ENCODE measurements at regions not wholly inside any gene's neighbourhood (a gene's known extent, or its start where the extent isn't known, plus 50 kb on each side); places are given as distances from the start of the nearest gene placed in this dataset.
"Not testable (repeated sequence)": the region's sequence is repeated elsewhere in the genome, so short reads cannot be mapped to it uniquely, and the experiment has no call there.

DNA sequence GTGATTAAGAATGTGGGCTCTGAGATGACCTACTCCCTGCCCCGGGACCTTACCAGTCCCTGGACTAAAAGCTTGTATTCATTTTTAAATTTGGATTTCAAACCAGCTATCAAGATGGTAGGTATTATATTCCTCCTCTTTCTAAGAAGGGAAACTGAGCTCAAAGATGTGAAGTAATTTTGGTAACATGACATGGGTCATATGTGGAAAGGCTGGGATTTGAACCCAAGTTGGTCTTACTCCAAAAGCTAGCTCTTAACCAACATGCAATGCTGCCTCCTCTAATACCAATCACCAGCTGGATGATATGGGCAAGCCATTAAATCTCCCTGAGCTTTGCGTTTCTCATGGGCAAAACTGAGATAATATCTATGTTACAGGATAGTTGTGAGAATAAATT, 166.4 kb upstream of the SLC38A2 start:
- Histone ChIP-seq H3K36me3 (ENCODE audit: insufficient read depth, low read length) (no peaks in the 10 kb centered on the region), H4K20me1 (ENCODE audit: insufficient read depth, low read length) (no peaks in the 10 kb centered on the region)

DNA sequence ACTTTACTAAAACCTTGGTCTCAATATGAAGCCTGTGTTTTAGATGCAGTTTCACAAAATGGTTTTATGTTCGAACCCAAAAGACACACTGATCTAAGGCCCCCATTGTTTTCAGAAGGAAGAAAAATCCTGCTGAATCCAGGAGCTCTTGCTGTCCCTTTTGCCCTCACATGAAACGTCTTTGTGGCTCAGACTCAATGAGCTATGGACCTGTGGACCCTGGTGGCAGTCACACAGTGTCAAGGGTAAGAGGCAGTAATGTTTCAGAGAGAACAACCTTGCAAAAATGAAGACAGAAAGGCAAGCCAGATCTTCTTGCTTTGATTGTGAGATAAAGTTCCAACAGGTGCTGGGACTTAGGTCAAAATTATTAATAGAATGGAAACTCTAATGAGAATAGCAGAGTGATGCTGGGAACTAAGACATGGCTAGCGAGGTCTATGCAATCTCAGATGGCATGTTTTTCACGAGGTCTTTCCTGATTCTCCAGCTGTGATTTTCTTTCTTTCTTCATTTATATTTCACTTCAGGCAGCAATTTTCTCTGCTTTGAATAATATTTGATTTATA, 164.9 kb upstream of the SLC38A2 start:
- no peak overlapping the region for H3K4me2 ChIP-seq (ENCODE audit: low read length)
- no peak overlapping the region for H3K27ac ChIP-seq (ENCODE audit: low read depth, low read length, poor library complexity, severe bottlenecking)
- H3K4me3 ChIP-seq (ENCODE audit: low read depth, low read length, poor library complexity, severe bottlenecking) = no peak overlapping the region
- H3K9ac ChIP-seq (ENCODE audit: low read length) = no peak overlapping the region
- no peaks in the 10 kb centered on the region for H3K36me3 ChIP-seq (ENCODE audit: insufficient read depth, low read length)
- H3K79me2 ChIP-seq (ENCODE audit: insufficient read depth, low read length) = no peaks in the 10 kb centered on the region
- H3K9me2 ChIP-seq (ENCODE audit: low read depth, low read length) = no peaks in the 10 kb centered on the region
- no peaks in the 10 kb centered on the region for H3F3A ChIP-seq (ENCODE audit: insufficient read depth, low read length)
- no peaks in the 10 kb centered on the region for H4K20me1 ChIP-seq (ENCODE audit: insufficient read depth, low read length)
- H3K27me3 ChIP-seq (ENCODE audit: insufficient read depth, low read length) = no peaks in the 10 kb centered on the region
- H3K9me3 ChIP-seq (ENCODE audit: low read length) = no peaks in the 10 kb centered on the region
- TF ChIP-seq, protein P1, sequence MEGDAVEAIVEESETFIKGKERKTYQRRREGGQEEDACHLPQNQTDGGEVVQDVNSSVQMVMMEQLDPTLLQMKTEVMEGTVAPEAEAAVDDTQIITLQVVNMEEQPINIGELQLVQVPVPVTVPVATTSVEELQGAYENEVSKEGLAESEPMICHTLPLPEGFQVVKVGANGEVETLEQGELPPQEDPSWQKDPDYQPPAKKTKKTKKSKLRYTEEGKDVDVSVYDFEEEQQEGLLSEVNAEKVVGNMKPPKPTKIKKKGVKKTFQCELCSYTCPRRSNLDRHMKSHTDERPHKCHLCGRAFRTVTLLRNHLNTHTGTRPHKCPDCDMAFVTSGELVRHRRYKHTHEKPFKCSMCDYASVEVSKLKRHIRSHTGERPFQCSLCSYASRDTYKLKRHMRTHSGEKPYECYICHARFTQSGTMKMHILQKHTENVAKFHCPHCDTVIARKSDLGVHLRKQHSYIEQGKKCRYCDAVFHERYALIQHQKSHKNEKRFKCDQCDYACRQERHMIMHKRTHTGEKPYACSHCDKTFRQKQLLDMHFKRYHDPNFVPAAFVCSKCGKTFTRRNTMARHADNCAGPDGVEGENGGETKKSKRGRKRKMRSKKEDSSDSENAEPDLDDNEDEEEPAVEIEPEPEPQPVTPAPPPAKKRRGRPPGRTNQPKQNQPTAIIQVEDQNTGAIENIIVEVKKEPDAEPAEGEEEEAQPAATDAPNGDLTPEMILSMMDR (IDR thresholded peaks at IDR 0.05; ENCODE audit: low read length) = no peak
- no peak for TF ChIP-seq EZH2 (IDR thresholded peaks at IDR 0.05; ENCODE audit: borderline replicate concordance, low read length)
- no peak overlapping the region for H2AFZ ChIP-seq (ENCODE audit: low read length)
- no peaks in the 10 kb centered on the region for H3K4me1 ChIP-seq (ENCODE audit: insufficient read depth, low read length, severe bottlenecking)

More for the DNA sequence above, 166.4 kb upstream of the SLC38A2 start:
- Histone ChIP-seq H3F3A (ENCODE audit: insufficient read depth, low read length) (no peaks in the 10 kb centered on the region), H2AFZ (ENCODE audit: low read length) (no peak overlapping the region), H3K4me1 (ENCODE audit: insufficient read depth, low read length, severe bottlenecking) (no peaks in the 10 kb centered on the region), H3K4me3 (ENCODE audit: low read depth, low read length, poor library complexity, severe bottlenecking) (no peak overlapping the region), H3K4me2 (ENCODE audit: low read length) (no peak overlapping the region), H3K9me2 (ENCODE audit: low read depth, low read length) (no peaks in the 10 kb centered on the region), H3K79me2 (ENCODE audit: insufficient read depth, low read length) (no peaks in the 10 kb centered on the region), H3K9me3 (ENCODE audit: low read length) (no peaks in the 10 kb centered on the region), H3K27me3 (ENCODE audit: insufficient read depth, low read length) (no peaks in the 10 kb centered on the region), H3K9ac (ENCODE audit: low read length) (no peak overlapping the region), H3K27ac (ENCODE audit: low read depth, low read length, poor library complexity, severe bottlenecking) (no peak overlapping the region)
- TF ChIP-seq, protein P1 (IDR thresholded peaks at IDR 0.05; ENCODE audit: low read length) = no peak
- no peak for TF ChIP-seq EZH2 (IDR thresholded peaks at IDR 0.05; ENCODE audit: borderline replicate concordance, low read length)

DNA sequence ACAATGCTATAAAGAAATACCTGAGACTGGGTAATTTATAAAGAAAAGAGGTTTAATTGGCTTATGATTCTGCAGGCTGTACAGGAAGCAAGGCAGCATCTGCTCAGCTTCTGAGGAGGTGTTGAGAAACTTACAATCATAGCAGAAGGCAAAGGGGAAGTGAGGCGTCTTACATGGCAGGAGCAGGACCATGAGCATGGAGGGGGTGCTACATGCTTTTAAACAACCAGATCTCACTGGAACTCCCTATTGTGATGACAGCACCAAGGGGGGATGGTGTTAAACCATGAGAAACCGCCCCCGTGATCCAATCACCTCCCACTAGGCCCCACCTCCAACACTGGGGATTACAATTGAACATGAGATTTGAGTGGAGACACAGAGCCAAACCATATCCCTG, 163.7 kb upstream of the SLC38A2 start:
- not testable (repeated sequence) for H3K27ac ChIP-seq (ENCODE audit: low read depth, low read length, poor library complexity, severe bottlenecking); H3F3A ChIP-seq (ENCODE audit: insufficient read depth, low read length); H3K4me2 ChIP-seq (ENCODE audit: low read length); H4K20me1 ChIP-seq (ENCODE audit: insufficient read depth, low read length); H3K79me2 ChIP-seq (ENCODE audit: insufficient read depth, low read length); H3K4me3 ChIP-seq (ENCODE audit: low read depth, low read length, poor library complexity, severe bottlenecking); H2AFZ ChIP-seq (ENCODE audit: low read length); H3K27me3 ChIP-seq (ENCODE audit: insufficient read depth, low read length); H3K36me3 ChIP-seq (ENCODE audit: insufficient read depth, low read length); H3K9me2 ChIP-seq (ENCODE audit: low read depth, low read length); H3K9me3 ChIP-seq (ENCODE audit: low read length); H3K9ac ChIP-seq (ENCODE audit: low read length); H3K4me1 ChIP-seq (ENCODE audit: insufficient read depth, low read length, severe bottlenecking)

GRCh38 chr12:46535907-46536306, 163.3 kb upstream of the SLC38A2 start:
- Histone ChIP-seq H3K79me2 (ENCODE audit: insufficient read depth, low read length) (no peaks in the 10 kb centered on the region), H3K9me2 (ENCODE audit: low read depth, low read length) (no peaks in the 10 kb centered on the region), H3K36me3 (ENCODE audit: insufficient read depth, low read length) (no peaks in the 10 kb centered on the region; the same call in 1 of the 2 replicates), H3K9ac (ENCODE audit: low read length) (no peak overlapping the region), H4K20me1 (ENCODE audit: insufficient read depth, low read length) (no peaks in the 10 kb centered on the region), H3K4me1 (ENCODE audit: insufficient read depth, low read length, severe bottlenecking) (no peaks in the 10 kb centered on the region), H3K9me3 (ENCODE audit: low read length) (peaks cover 6% of the 10 kb centered on the region; the same call in 1 of the 2 replicates), H3K4me2 (ENCODE audit: low read length) (no peak overlapping the region), H3K27ac (ENCODE audit: low read depth, low read length, poor library complexity, severe bottlenecking) (no peak overlapping the region), H3F3A (ENCODE audit: insufficient read depth, low read length) (no peaks in the 10 kb centered on the region), H2AFZ (ENCODE audit: low read length) (no peak overlapping the region), H3K4me3 (ENCODE audit: low read depth, low read length, poor library complexity, severe bottlenecking) (no peak overlapping the region), H3K27me3 (ENCODE audit: insufficient read depth, low read length) (no peaks in the 10 kb centered on the region)
- TF ChIP-seq, protein P1 (IDR thresholded peaks at IDR 0.05; ENCODE audit: low read length) = no peak
- TF ChIP-seq EZH2 (IDR thresholded peaks at IDR 0.05; ENCODE audit: borderline replicate concordance, low read length) = no peak
